Adrenal gland (tissue), 5 donors: ENCODE measurements at regions not wholly inside any gene's neighbourhood (a gene's known extent, or its start where the extent isn't known, plus 50 kb on each side); places are given as distances from the start of the nearest gene placed in this dataset.
"Not testable (repeated sequence)": the region's sequence is repeated elsewhere in the genome, so short reads cannot be mapped to it uniquely, and the experiment has no call there.

Experiments used
- POLR2A ChIP-seq, 2 donors: fragments of 450-650 bp; IDR thresholded peaks; one replicate each; pipeline ENCODE4 v1.6.1; 2017; ENCODE audit warnings: antibody characterized with exemption in 2 of 2, mild to moderate bottlenecking in 2 of 2, moderate library complexity in 1 of 2
- TF ChIP-seq, protein P1 (sequence below), 6 experiments: fragments of 450-650 bp in 4 of 6; fragments of 200-600 bp in 2 of 6; sonication (generic) in 1 of 6; IDR thresholded peaks; 1 replicate in 5 of 6; 2 replicates in 1 of 6; pipeline versions ENCODE4 v1.5.1 to v1.8.0; 2016 to 2021; ENCODE audit warnings: antibody characterized with exemption in 6 of 6, mild to moderate bottlenecking in 2 of 6, moderate library complexity in 1 of 6
- donor health status: DM: no; HTN: no; CAD: no.

DNA sequence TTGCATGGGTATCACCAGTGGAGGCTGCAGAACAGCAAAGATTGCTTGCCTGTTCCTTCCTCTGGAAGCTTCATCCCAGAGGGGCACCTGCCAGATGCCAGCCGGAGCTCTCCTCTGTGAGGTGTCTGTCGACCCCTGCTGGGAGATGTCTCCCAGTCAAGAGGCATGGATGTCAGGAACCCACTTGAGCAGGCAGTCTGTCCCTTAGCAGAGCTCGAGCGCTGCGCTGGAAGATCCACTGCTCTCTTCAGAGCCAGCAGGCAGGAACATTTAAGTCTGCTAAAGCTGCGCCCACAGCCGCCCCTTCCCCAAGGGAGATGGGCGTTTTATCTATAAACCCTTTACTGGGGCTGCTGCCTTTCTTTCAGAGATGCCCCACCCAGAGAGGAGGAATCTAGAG is 126.3 kb upstream of the ST6GALNAC5 start:
- not testable (repeated sequence) for TF ChIP-seq POLR2A (IDR thresholded peaks at IDR 0.05)
- TF ChIP-seq, protein P1, sequence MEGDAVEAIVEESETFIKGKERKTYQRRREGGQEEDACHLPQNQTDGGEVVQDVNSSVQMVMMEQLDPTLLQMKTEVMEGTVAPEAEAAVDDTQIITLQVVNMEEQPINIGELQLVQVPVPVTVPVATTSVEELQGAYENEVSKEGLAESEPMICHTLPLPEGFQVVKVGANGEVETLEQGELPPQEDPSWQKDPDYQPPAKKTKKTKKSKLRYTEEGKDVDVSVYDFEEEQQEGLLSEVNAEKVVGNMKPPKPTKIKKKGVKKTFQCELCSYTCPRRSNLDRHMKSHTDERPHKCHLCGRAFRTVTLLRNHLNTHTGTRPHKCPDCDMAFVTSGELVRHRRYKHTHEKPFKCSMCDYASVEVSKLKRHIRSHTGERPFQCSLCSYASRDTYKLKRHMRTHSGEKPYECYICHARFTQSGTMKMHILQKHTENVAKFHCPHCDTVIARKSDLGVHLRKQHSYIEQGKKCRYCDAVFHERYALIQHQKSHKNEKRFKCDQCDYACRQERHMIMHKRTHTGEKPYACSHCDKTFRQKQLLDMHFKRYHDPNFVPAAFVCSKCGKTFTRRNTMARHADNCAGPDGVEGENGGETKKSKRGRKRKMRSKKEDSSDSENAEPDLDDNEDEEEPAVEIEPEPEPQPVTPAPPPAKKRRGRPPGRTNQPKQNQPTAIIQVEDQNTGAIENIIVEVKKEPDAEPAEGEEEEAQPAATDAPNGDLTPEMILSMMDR (IDR thresholded peaks at IDR 0.05): not testable (repeated sequence)
